SK-N-MC (cell line): ENCODE measurements at regions not wholly inside any gene's neighbourhood (a gene's known extent, or its start where the extent isn't known, plus 50 kb on each side); places are given as distances from the start of the nearest gene placed in this dataset.

Source experiments
- EZH2 ChIP-seq: fragments of 200-600 bp; sonication (generic); IDR thresholded peaks from one replicate; pipeline ENCODE4 v1.6.1; 2017; ENCODE audit warnings: antibody characterized with exemption
- FOXP2 ChIP-seq: optimal IDR thresholded peaks from 2 replicates; pipeline ENCODE3; 2011; ENCODE audit warnings: mild to moderate bottlenecking, moderate library complexity; ENCODE audit not compliant: insufficient read depth; ENCODE audit errors: extremely low read length, control extremely low read depth
- POLR2AphosphoS5 ChIP-seq: IDR thresholded peaks from 2 replicates; pipeline ENCODE4 v1.6.1; 2012; ENCODE audit warnings: mild to moderate bottlenecking, low read depth, low read length, borderline replicate concordance

- no peak for TF ChIP-seq EZH2
- TF ChIP-seq POLR2AphosphoS5 = no peak
- no peak for TF ChIP-seq FOXP2
Observed at GRCh38 chr9:115999498-115999897, 154.1 kb upstream of the PAPPA start.
